HG03460 (cell line): ENCODE measurements at regions not wholly inside any gene's neighbourhood (a gene's known extent, or its start where the extent isn't known, plus 50 kb on each side); places are given as distances from the start of the nearest gene placed in this dataset.
"Not testable (repeated sequence)": the region's sequence is repeated elsewhere in the genome, so short reads cannot be mapped to it uniquely, and the experiment has no call there.

Source experiments
- ATAC-seq: cut with Tn5 transposase; IDR thresholded peaks from one replicate; pipeline ENCODE4 v1.9.1; 2021; ENCODE audit not compliant: unreplicated experiment

DNA sequence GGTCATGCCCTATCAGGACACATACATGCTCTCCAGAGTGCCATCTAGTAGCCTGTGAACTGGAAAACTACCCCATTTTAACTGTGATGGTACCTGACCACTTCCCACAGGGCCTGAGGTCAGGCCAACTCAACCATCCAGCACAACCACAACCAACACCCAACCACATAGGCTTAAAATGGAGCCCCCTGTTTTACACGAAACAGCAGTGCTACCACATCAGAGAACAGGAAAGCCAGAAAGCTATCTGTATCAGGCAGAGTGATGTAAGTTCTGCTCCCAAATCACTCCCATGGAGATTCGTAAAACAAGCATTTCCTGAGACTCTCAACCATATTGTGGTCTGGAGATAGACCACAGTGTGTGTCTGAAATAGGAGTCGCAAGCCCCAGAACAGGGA is 1017.3 kb upstream of the EPHA6 start:
- ATAC-seq: no peak

- no peak for ATAC-seq
These were observed 1015.8 kb upstream of the EPHA6 start for GRCh38 chr3:95798628-95799027.

DNA sequence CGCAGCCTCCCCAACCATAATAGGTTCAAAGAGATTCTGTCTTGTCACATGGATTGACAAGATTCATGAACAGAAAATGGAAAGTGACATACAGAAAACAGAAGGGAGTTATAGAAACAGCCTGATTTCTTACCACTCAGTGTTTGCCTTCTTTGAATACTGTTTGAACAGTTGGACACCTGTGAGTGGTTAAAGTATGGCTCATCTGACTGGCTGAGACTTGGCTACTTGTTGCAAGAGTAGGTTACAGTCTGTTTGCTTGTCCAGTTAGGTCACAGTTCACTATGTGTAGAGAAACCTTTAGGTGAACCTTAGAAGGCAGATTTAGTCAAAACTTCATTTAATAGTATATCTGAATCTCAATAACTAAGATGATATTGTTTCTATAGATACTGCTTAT is 1003.9 kb upstream of the EPHA6 start:
- ATAC-seq: no peak

GRCh38 chr3:95813244-95813643 is 1001.1 kb upstream of the EPHA6 start:
- ATAC-seq: no peak

DNA sequence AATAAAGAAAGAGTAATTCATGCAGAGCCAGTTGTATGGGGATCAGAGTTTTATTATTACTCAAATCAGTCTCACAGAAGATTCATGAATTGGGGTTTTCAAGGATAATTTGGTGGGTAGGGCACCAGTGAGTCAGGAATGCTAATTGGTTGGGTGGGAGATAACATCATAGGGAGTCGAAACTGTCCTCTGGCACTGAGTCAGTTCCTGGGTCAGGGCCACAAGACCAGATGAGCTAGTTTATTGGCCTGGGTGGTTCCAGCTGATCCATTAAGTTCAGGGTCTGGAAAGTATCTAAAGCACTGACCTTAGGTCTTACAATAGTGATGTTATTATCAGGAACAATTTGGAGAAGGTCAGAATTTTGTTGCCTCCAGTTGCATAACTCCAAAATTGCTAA is 998.6 kb upstream of the EPHA6 start:
- ATAC-seq: no peak

GRCh38 chr3:95826419-95826818 is 988.0 kb upstream of the EPHA6 start:
- ATAC-seq: no peak

DNA sequence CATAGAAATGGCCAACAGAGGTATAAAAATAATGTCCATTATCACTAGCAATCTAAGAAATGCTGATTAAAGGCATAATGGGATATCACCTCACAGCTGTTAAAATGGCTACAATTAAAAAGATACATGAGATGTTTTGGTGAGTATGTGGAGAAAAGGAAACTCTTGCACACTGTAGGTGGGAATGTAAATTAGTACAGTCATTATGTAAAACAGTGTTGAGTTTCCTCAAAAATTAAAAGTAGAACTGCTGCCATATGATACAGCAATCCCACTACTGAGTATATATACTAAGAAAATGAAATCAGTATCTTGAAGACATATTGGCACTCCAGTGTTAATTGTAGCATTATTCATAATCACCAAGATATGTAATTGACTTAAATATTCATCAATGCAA is 982.2 kb upstream of the EPHA6 start:
- no peak for ATAC-seq

DNA sequence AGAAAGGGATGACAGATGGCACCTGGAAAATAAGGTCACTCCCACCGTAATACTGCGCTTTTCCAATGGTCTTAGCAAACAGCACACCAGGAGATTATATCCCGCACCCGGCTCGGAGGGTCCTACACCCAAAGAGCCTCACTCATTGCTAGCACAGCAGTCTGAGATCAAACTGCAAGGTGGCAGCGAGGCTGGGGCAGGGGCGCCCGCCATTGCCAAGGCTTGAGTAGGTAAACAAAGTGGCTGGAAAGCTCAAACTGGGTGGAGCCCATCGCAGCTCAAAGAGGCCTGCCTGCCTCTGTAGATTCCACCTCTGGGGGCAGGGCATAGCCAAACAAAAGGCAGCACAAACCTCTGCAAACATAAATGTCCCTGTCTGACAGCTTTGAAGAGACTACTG is 953.8 kb upstream of the EPHA6 start:
- ATAC-seq: not testable (repeated sequence)

GRCh38 chr3:95883801-95884200 is 930.6 kb upstream of the EPHA6 start:
- ATAC-seq: no peak

DNA sequence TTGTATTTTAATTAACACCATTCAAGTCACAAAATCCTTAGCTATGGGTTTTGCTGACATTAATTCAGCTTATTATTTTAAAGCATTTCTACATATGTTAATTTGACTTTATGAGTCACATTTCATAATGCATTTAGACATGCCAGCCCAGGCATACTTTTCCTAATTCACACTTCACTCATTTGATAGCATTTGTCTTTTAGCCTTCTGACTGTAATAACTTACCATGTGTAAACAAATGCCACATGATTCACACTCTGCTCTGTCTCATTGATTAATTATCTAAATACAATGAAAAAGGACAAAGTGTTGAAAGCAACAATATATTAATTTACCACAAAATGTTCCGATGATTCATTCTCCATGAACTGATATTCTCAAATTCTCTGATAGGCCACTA is 927.8 kb upstream of the EPHA6 start:
- no peak for ATAC-seq

DNA sequence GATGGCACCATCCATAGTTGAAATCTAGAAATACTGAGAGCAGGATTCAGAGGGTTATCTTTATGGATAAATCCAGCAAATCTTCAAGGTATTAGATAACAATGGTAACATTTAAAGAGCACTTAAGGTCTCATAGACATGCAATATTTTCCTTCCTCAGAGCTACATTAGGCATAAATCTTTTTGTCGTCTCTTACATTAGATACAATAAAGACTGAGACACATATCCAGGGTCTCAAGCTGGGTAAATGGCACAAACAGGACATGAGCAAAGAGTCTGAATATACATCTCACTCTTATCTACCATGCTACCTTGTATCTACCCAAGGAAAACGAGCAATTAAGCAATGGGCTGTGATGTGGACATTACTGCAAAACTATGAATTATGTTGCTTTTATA is 927.3 kb upstream of the EPHA6 start:
- no peak for ATAC-seq

GRCh38 chr3:95894820-95895219 is 919.6 kb upstream of the EPHA6 start:
- ATAC-seq: no peak

DNA sequence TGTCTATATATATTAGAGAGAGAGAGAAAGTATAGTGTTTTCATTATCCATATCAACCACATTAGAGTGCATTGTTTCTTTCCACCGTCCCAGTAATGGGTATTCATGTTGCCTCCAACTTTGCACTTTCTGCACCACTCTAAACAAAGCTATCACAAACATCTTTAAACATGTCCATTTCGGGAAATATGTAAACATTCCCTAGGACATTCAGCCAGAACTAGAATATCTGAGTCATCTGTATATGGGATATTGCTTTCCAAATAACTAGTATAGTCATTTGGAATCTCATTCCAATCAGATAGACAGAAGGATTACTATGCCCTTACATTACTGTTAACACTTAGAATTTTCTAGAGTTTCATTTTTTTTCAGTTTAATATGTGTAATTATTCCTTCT is 914.9 kb upstream of the EPHA6 start:
- no peak for ATAC-seq

- ATAC-seq: no peak
These were observed 914.5 kb upstream of the EPHA6 start for GRCh38 chr3:95899911-95900310.

DNA sequence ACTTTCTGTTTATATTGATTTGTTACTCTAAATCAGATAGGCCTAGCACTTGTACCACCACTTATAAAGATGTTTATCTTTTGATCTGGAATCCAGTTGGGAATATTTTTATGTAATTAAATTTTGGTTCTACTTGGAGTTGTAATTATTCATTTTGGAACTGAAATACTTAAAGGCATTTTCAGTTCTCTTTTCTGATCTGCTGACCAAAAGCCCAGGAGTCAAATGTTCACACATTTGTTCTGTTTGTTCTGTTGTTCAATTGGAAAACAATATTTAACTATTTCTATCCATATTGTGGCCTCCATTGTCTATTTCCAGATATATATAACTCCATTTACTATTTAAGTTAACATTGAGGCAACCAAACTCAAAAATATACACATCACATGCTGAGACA is 912.4 kb upstream of the EPHA6 start:
- no peak for ATAC-seq

DNA sequence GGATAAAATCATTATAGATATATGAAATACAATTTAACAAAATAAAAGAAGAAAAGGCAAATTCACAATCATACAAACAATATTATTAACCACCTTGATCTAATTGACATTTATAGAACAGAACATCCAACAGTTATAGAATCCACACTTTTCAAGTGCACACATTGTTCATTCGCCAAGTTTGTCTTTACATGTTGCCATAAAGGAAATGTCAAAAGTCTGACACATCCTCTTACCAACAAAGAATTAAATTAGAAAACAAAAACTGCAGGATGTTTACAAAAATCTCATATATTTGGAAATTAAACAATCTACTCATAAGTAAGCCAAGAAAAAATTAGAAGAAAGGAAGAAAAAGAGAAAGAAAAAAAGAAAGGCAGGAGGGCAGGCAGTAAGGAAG is 909.2 kb upstream of the EPHA6 start:
- no peak for ATAC-seq

DNA sequence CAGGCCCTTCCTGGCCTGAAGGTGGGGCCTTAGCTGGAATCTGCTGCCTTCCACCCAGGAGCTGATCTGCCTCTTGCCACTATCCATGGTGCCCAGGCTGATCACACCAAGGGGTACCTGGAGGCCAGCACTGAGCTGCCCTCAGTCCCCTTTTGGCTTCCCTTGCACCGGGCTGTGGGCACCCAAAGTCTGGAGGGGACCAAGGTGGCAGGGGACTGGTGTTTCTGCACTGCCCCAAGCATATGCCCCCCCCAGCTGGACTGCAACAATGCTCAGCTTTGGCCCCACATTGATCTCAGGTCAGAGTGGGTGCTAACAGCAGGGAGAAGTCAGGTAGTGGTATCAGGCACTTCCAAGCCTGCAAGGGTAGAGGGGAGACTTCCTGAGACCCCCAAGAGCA is 902.6 kb upstream of the EPHA6 start:
- no peak for ATAC-seq

GRCh38 chr3:95923496-95924210 is 890.7 kb upstream of the EPHA6 start:
- ATAC-seq: no peak

GRCh38 chr3:95926904-95927501 is 887.4 kb upstream of the EPHA6 start:
- ATAC-seq: no peak

- no peak for ATAC-seq
These were observed 880.2 kb upstream of the EPHA6 start for GRCh38 chr3:95934181-95934580.

DNA sequence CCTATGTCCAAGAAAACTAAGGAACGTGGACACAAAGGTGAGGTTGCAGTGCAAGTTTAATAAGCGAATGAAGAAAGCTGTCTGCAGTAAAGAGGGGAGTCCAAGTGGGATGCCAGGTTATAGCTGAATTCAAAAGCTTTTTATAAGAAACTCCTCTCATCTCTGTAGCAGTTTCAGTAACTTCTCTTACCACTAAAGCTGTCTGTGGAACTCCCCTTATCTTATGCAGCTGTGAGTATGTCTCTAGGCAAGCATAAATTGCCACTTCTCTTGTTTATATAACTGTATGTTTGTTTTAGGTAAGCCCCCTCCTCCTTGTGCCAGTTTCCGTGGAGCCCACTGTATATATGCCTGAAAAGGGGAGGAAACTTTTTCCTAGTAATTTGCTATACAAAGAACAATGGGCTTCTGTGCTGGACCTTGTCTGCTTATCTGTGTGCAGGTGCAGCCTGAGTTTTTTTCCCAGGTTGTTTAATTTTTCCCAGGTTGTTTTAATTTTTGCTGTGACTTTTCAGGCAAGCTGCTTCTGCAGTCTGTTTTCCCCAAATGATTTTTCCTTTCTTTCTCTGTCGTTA is 875.1 kb upstream of the EPHA6 start:
- no peak for ATAC-seq

DNA sequence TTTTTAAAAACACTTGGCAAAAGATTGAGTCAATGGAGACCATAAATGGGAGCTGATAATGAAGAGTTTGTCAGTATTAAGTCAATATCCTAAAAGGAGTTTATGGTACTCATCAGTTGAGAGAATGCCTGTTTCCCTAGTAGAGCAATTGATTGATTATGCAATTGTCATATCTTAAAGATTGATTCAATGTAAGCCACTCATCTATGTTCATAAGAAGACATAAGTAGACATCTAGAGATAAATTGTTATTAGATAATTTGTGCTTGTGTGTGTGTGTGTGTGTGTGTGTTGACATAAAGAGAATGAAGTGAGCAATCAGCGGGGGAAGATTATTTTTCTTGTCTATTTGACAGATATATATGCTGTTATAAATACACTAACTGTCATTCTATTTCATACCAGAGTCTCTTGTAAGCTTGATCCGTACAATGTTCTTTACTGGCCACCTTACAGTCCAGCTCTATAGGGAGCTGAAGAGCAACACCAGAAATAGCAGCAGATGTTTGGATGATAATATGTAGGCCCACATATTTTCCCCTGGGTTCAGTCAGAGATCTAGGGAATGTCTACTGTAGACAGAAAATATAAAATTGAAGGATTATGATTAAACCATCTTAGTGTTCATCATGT is 848.6 kb upstream of the EPHA6 start:
- no peak for ATAC-seq
